GM21717 (cell line): ENCODE measurements at regions not wholly inside any gene's neighbourhood (a gene's known extent, or its start where the extent isn't known, plus 50 kb on each side); places are given as distances from the start of the nearest gene placed in this dataset.
"Not testable (repeated sequence)": the region's sequence is repeated elsewhere in the genome, so short reads cannot be mapped to it uniquely, and the experiment has no call there.

Experiments used
- ATAC-seq: cut with Tn5 transposase; IDR thresholded peaks from one replicate; pipeline ENCODE4 v1.9.1; 2021; ENCODE audit warnings: mild to moderate bottlenecking, moderate library complexity; ENCODE audit not compliant: unreplicated experiment

- no peak for ATAC-seq
Measured at GRCh38 chr12:44457465-44457864, 418.6 kb downstream of the NELL2 start.

DNA sequence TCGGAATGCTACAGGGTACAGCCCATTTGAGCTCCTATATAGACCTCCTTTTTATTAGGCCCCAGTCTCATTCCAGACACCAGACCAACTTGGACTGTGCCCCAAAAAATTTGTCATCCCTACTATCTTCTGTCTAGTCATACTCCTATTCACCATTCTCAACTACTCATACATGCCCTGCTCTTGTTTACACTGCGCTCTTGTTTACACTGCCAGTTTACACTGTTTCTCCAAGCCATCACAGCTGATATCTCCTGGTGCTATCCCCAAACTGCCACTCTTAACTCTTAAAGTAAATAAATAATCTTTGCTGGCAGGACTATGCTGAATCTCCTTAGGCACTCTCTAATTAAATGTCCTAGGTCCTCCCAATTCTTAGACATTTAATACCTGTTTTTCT is 421.2 kb downstream of the NELL2 start:
- ATAC-seq, result not testable (repeated sequence)

- no peak for ATAC-seq
Measured at GRCh38 chr12:44446181-44446580, 429.9 kb downstream of the NELL2 start.

DNA sequence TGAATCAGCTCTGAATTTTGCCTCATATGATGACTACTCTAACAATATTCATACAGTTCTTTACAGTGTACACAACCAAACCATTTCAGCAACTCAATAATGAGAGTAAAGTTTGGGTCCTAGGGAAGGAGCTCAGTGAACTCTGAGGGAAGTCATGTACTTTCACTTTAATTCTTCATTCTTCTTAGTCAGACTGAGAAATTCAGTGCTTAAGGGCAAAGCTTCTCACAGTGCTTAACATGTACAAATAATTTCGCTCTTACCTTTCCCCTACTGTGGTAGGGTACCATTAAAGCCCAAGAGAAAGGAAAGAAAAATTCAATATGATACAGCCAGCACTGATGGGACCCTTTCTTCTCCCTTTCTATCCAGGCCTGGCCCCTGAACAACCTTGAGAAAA is 435.0 kb downstream of the NELL2 start:
- ATAC-seq, result peak; percentile 74
